SK-N-MC (cell line): ENCODE measurements at regions not wholly inside any gene's neighbourhood (a gene's known extent, or its start where the extent isn't known, plus 50 kb on each side); places are given as distances from the start of the nearest gene placed in this dataset.

Experiments used
- DNase-seq: peaks from one replicate; pipeline ENCODE4 v3.0.0-alpha.2; 2011; ENCODE audit warnings: low read depth, low spot score
- H3K27ac ChIP-seq: fragments of 200-600 bp; sonication (generic); 2 replicates; pipeline ENCODE4 v1.5.1; 2016; ENCODE audit warnings: mixed run types
- H3K36me3 ChIP-seq: fragments of 200-600 bp; sonication (generic); 2 replicates; pipeline ENCODE4 v1.6.1; 2017; ENCODE audit warnings: antibody characterized with exemption, low read length, mixed read lengths; ENCODE audit not compliant: insufficient read depth
- H3K4me3 ChIP-seq: fragments of 200-600 bp; sonication (generic); 2 replicates; pipeline ENCODE4 v1.5.1; 2016
- H3K9ac ChIP-seq: fragments of 200-600 bp; sonication (generic); 2 replicates; pipeline ENCODE4 v1.8.0; 2017; ENCODE audit warnings: mixed run types, mixed read lengths; ENCODE audit not compliant: insufficient read length
- H3K9me3 ChIP-seq: fragments of 200-600 bp; sonication (generic); 2 replicates; pipeline ENCODE4 v1.6.1; 2017; ENCODE audit warnings: low read depth, mild to moderate bottlenecking, antibody characterized with exemption, low read length, moderate library complexity, mixed read lengths
- EZH2 ChIP-seq: fragments of 200-600 bp; sonication (generic); IDR thresholded peaks from one replicate; pipeline ENCODE4 v1.6.1; 2017; ENCODE audit warnings: antibody characterized with exemption
- FOXP2 ChIP-seq: optimal IDR thresholded peaks from 2 replicates; pipeline ENCODE3; 2011; ENCODE audit warnings: mild to moderate bottlenecking, moderate library complexity; ENCODE audit not compliant: insufficient read depth; ENCODE audit errors: extremely low read length, control extremely low read depth
- POLR2AphosphoS5 ChIP-seq: IDR thresholded peaks from 2 replicates; pipeline ENCODE4 v1.6.1; 2012; ENCODE audit warnings: mild to moderate bottlenecking, low read depth, low read length, borderline replicate concordance

GRCh38 chr13:34153428-34154180 is 335.7 kb downstream of the RFC3 start:
- Histone ChIP-seq H3K9me3 (no peaks in the 10 kb centered on the region), H3K9ac (no peak overlapping the region), H3K27ac (no peak overlapping the region), H3K36me3 (no peaks in the 10 kb centered on the region), H3K4me3 (no peak overlapping the region)
- no peak for DNase-seq
- no peak for TF ChIP-seq POLR2AphosphoS5
- TF ChIP-seq EZH2 = no peak
- no peak for TF ChIP-seq FOXP2

GRCh38 chr13:34155931-34156607 is 338.1 kb downstream of the RFC3 start:
- no peak for DNase-seq
- H3K9ac ChIP-seq = no peak overlapping the region
- H3K9me3 ChIP-seq = no peaks in the 10 kb centered on the region
- TF ChIP-seq FOXP2 (no peak), POLR2AphosphoS5 (no peak), EZH2 (no peak)
- no peak overlapping the region for H3K4me3 ChIP-seq
- no peak overlapping the region for H3K27ac ChIP-seq
- H3K36me3 ChIP-seq = no peaks in the 10 kb centered on the region

DNA sequence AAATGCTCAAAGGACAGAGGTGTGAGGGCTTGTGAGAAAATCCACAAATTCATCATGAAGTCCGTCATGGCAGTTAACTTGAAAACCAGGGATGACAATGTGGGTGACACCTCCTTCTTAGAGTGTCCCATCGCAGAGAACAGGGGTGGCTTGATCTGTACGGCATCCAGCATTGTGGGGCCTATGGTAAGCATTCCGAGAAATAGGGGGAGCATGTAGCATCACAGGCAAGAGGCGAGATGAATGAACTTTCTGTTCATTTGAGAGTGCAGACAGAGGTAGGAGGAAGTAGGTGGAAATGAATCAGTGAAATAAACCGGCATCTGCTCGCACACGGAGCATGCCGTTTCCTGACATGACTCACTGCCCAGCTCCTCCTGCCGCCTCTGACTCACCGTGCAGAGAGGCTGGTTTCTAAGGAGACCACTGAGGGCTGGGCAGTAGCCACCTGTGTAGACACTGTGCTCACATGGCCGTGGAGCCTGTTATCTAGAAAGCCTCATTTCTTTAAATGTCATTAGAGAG is 339.0 kb downstream of the RFC3 start:
- DNase-seq = no peak
- Histone ChIP-seq H3K27ac (no peak overlapping the region), H3K4me3 (no peak overlapping the region)

GRCh38 chr13:34159946-34160345 is 342.0 kb downstream of the RFC3 start:
- Histone ChIP-seq H3K4me3 (no peak overlapping the region), H3K36me3 (no peaks in the 10 kb centered on the region), H3K9me3 (no peaks in the 10 kb centered on the region), H3K9ac (no peak overlapping the region), H3K27ac (no peak overlapping the region)
- no peak for DNase-seq
- TF ChIP-seq FOXP2 (no peak), POLR2AphosphoS5 (no peak), EZH2 (no peak)

More for the DNA sequence above, 339.0 kb downstream of the RFC3 start:
- H3K36me3 ChIP-seq = no peaks in the 10 kb centered on the region
- no peaks in the 10 kb centered on the region for H3K9me3 ChIP-seq
- H3K9ac ChIP-seq = no peak overlapping the region
- TF ChIP-seq FOXP2 (no peak), POLR2AphosphoS5 (no peak), EZH2 (no peak)

GRCh38 chr13:34161931-34162543 is 344.1 kb downstream of the RFC3 start:
- H3K4me3 ChIP-seq = no peak overlapping the region; the same call in 1 of the 2 replicates
- no peaks in the 10 kb centered on the region for H3K9me3 ChIP-seq
- H3K36me3 ChIP-seq = no peaks in the 10 kb centered on the region
- DNase-seq = no peak
- H3K9ac ChIP-seq = no peak overlapping the region
- TF ChIP-seq POLR2AphosphoS5 = no peak
- TF ChIP-seq FOXP2 = no peak
- no peak for TF ChIP-seq EZH2
- no peak overlapping the region for H3K27ac ChIP-seq

GRCh38 chr13:34162544-34162933 is 344.6 kb downstream of the RFC3 start:
- no peak overlapping the region for H3K9ac ChIP-seq
- no peak for TF ChIP-seq POLR2AphosphoS5
- no peak for TF ChIP-seq FOXP2
- TF ChIP-seq EZH2 = no peak
- no peak overlapping the region for H3K27ac ChIP-seq
- H3K36me3 ChIP-seq = no peaks in the 10 kb centered on the region
- H3K4me3 ChIP-seq = no peak overlapping the region
- no peaks in the 10 kb centered on the region for H3K9me3 ChIP-seq
- no peak for DNase-seq

DNA sequence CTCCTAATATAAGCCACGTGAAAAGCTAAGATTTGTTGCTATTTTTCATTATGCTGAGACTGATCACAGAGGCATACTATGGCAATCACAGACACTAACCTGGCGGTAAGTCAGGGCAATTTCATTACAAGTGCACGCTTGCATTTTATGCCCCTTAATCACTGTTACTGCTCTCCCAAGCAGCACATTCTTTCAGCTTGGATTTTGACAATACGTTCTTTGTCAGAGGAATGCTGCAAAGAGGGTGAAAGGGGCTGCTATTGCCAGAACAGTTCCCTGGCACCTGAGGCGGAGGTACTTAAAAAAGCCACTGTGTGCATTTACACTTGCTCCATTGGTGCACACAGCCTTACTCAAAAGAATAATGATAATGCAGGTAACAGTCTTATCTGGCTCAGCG is 346.6 kb downstream of the RFC3 start:
- no peaks in the 10 kb centered on the region for H3K36me3 ChIP-seq
- no peak for DNase-seq
- TF ChIP-seq POLR2AphosphoS5 = no peak
- no peak for TF ChIP-seq FOXP2
- no peak for TF ChIP-seq EZH2
- no peak overlapping the region for H3K4me3 ChIP-seq
- H3K9ac ChIP-seq = no peak overlapping the region
- H3K27ac ChIP-seq = no peak overlapping the region
- H3K9me3 ChIP-seq = no peaks in the 10 kb centered on the region

- no peak for TF ChIP-seq FOXP2
- TF ChIP-seq POLR2AphosphoS5 = no peak
- no peak for TF ChIP-seq EZH2
- Histone ChIP-seq H3K36me3 (no peaks in the 10 kb centered on the region), H3K27ac (no peak overlapping the region), H3K4me3 (no peak overlapping the region), H3K9ac (no peak overlapping the region), H3K9me3 (no peaks in the 10 kb centered on the region)
- DNase-seq = no peak
Measured at GRCh38 chr13:34165158-34165557, 347.2 kb downstream of the RFC3 start.
